Trophoblast cell (in vitro differentiated cells and primary cell): ENCODE measurements at regions not wholly inside any gene's neighbourhood (a gene's known extent, or its start where the extent isn't known, plus 50 kb on each side); places are given as distances from the start of the nearest gene placed in this dataset.

Source experiments
- DNase-seq, 2 donors: peaks; one replicate each; pipeline ENCODE4 v3.0.0-alpha.2; 2016
- H2AFZ ChIP-seq: 2 replicates; pipeline ENCODE4 v1.6.1; 2013; ENCODE audit warnings: low read length, moderate library complexity, mild to moderate bottlenecking; ENCODE audit not compliant: insufficient read depth, poor library complexity
- H2AK5ac ChIP-seq: 2 replicates; pipeline ENCODE4 v1.6.1; 2013; ENCODE audit warnings: mild to moderate bottlenecking, low read length
- H2BK120ac ChIP-seq: 2 replicates; pipeline ENCODE4 v1.6.1; 2013; ENCODE audit warnings: low read length, mild to moderate bottlenecking, moderate library complexity; ENCODE audit not compliant: insufficient read depth, poor library complexity
- H2BK12ac ChIP-seq: 2 replicates; pipeline ENCODE4 v1.6.1; 2013; ENCODE audit warnings: mild to moderate bottlenecking, low read length, moderate library complexity
- H2BK5ac ChIP-seq: 2 replicates; pipeline ENCODE4 v1.6.1; 2013; ENCODE audit warnings: low read length, low read depth, moderate library complexity, mild to moderate bottlenecking; ENCODE audit not compliant: poor library complexity
- H3K14ac ChIP-seq: 2 replicates; pipeline ENCODE4 v1.6.1; 2013; ENCODE audit warnings: mild to moderate bottlenecking, low read length
- H3K18ac ChIP-seq: 2 replicates; pipeline ENCODE4 v1.6.1; 2013; ENCODE audit warnings: mild to moderate bottlenecking, low read length
- H3K23ac ChIP-seq: 2 replicates; pipeline ENCODE4 v1.6.1; 2013; ENCODE audit warnings: low read length
- H3K27ac ChIP-seq: 2 replicates; pipeline ENCODE4 v1.5.1; 2013; ENCODE audit warnings: low read depth, mild to moderate bottlenecking, inconsistent platforms, low read length, moderate library complexity
- H3K27me3 ChIP-seq: 2 replicates; pipeline ENCODE4 v1.6.1; 2013; ENCODE audit warnings: inconsistent platforms, mild to moderate bottlenecking, low read length, moderate library complexity; ENCODE audit not compliant: insufficient read depth
- H3K36me3 ChIP-seq, 2 experiments: 1 replicate in 1 of 2; 2 replicates in 1 of 2; pipeline ENCODE4 v1.6.1; 2013; ENCODE audit warnings: low read length in 2 of 2, mild to moderate bottlenecking in 2 of 2, moderate library complexity in 1 of 2; ENCODE audit not compliant: insufficient read depth in 2 of 2, control insufficient read depth in 1 of 2
- H3K4ac ChIP-seq: 2 replicates; pipeline ENCODE4 v1.6.1; 2013; ENCODE audit warnings: low read depth, mild to moderate bottlenecking, low read length, moderate library complexity
- H3K4me1 ChIP-seq, 2 experiments: 1 replicate in 1 of 2; 2 replicates in 1 of 2; pipeline ENCODE4 v1.6.1; 2013; ENCODE audit warnings: low read length in 2 of 2, mild to moderate bottlenecking in 2 of 2, moderate library complexity in 1 of 2; ENCODE audit not compliant: insufficient read depth in 2 of 2, control insufficient read depth in 1 of 2
- H3K4me2 ChIP-seq: 2 replicates; pipeline ENCODE4 v1.6.1; 2013; ENCODE audit warnings: inconsistent platforms, mild to moderate bottlenecking, low read length, moderate library complexity
- H3K4me3 ChIP-seq: 2 replicates; pipeline ENCODE4 v1.5.1; 2013; ENCODE audit warnings: mild to moderate bottlenecking, low read depth, low read length, inconsistent platforms
- H3K79me1 ChIP-seq: one replicate; pipeline ENCODE4 v1.6.1; 2013; ENCODE audit warnings: low read length
- H3K79me2 ChIP-seq: 2 replicates; pipeline ENCODE4 v1.6.1; 2013; ENCODE audit warnings: low read length, mild to moderate bottlenecking; ENCODE audit not compliant: control insufficient read depth, insufficient read depth, poor library complexity
- H3K9ac ChIP-seq: 2 replicates; pipeline ENCODE4 v1.6.1; 2013; ENCODE audit warnings: mild to moderate bottlenecking, low read length
- H3K9me3 ChIP-seq: 2 replicates; pipeline ENCODE4 v1.6.1; 2013; ENCODE audit warnings: low read depth, mild to moderate bottlenecking, control low read depth, inconsistent platforms, low read length; ENCODE audit not compliant: insufficient read depth
- H4K12ac ChIP-seq: 2 replicates; pipeline ENCODE4 v1.6.1; 2013; ENCODE audit warnings: low read depth, mild to moderate bottlenecking, low read length, moderate library complexity
- H4K8ac ChIP-seq: 2 replicates; pipeline ENCODE4 v1.6.1; 2013; ENCODE audit warnings: low read depth, mild to moderate bottlenecking, low read length, moderate library complexity
- H4K91ac ChIP-seq: one replicate; pipeline ENCODE4 v1.6.1; 2013; ENCODE audit warnings: low read depth, mild to moderate bottlenecking, low read length, moderate library complexity
- WGBS: extraction: QIAGEN DNeasy Blood & Tissue Kit; methylation state at CpG from one replicate; pipeline ENCODE4 v1.1.7; 2013; ENCODE audit warnings: missing lambda C conversion rate; ENCODE audit not compliant: insufficient read length, insufficient coverage; ENCODE audit errors: extremely low coverage; 5-methylcytosine and 5-hydroxymethylcytosine counted together

- Histone ChIP-seq H3K36me3 (no peaks in the 10 kb centered on the region), H3K9ac (no peak overlapping the region), H3K9me3 (peaks cover 4% of the 10 kb centered on the region), H3K4ac (no peak overlapping the region), H3K23ac (no peak overlapping the region), H4K91ac (no peak overlapping the region), H2BK12ac (no peak overlapping the region), H2AFZ (no peak overlapping the region), H3K18ac (no peak overlapping the region), H3K79me2 (no peaks in the 10 kb centered on the region), H3K79me1 (no peaks in the 10 kb centered on the region), H3K4me3 (no peak overlapping the region), H3K4me2 (no peak overlapping the region), H4K8ac (no peak overlapping the region), H3K27me3 (no peaks in the 10 kb centered on the region), H4K12ac (no peak overlapping the region), H3K27ac (no peak overlapping the region), H3K4me1 (peaks cover 2 to 10% of the 10 kb centered on the region in 2 experiments), H2BK5ac (no peak overlapping the region), H3K14ac (no peak overlapping the region), H2BK120ac (no peak overlapping the region), H2AK5ac (no peak overlapping the region)
- WGBS = no CpG with 5 or more reads among the region's 9 CpGs
- DNase-seq = no peak
These were observed 1323.8 kb downstream of the BRD1 start for GRCh38 chr22:48503876-48504275.

DNA sequence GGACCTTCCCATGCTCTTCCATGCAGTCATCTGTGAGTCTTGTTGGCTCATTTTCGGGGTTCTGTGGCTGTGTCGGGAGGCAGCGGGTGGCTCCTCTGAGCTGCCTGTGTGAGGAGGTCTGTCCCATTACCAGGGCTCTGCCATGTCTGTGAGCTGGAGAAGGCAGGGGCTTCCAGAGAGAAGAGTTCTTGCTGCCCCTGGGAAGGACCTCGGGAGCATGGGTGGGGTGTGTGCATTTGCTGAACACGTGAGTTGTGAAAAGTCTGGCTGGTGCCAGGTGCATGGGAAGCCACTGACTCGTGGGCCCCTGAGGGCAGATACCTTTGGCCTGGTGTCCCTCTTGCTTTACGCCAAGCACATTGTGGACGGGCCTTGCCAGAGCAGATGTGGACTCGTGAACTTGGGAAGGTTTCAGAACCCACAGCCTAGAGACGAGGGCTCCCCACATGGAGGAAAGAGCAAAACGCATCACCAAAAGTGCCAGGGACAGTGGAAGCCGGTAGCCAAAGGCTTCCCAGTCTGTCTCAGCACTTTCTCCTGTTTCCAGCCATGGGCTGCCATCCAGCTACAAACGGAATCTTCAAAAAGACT is 1324.5 kb downstream of the BRD1 start:
- no peak overlapping the region for H3K23ac ChIP-seq
- no CpG with 5 or more reads among the region's 13 CpGs for WGBS
- H3K9ac ChIP-seq = no peak overlapping the region
- no peak overlapping the region for H4K91ac ChIP-seq
- H3K27ac ChIP-seq = no peak overlapping the region
- no peaks in the 10 kb centered on the region for H3K36me3 ChIP-seq
- H3K14ac ChIP-seq = no peak overlapping the region
- H3K4me3 ChIP-seq = no peak overlapping the region
- no peak for DNase-seq
- no peak overlapping the region for H2BK120ac ChIP-seq
- no peak overlapping the region for H2AK5ac ChIP-seq
- H4K12ac ChIP-seq = no peak overlapping the region
- H3K27me3 ChIP-seq = no peaks in the 10 kb centered on the region
- H2BK5ac ChIP-seq = no peak overlapping the region
- H2BK12ac ChIP-seq = no peak overlapping the region
- no peak overlapping the region for H2AFZ ChIP-seq
- no peak overlapping the region for H3K4ac ChIP-seq
- no peaks in the 10 kb centered on the region for H3K79me1 ChIP-seq
- H3K79me2 ChIP-seq = no peaks in the 10 kb centered on the region
- peaks cover 4% of the 10 kb centered on the region for H3K9me3 ChIP-seq
- H3K18ac ChIP-seq = no peak overlapping the region
- H3K4me2 ChIP-seq = no peak overlapping the region
- H4K8ac ChIP-seq = no peak overlapping the region
- H3K4me1 ChIP-seq = peaks cover 2 to 10% of the 10 kb centered on the region in 2 experiments

GRCh38 chr22:48501231-48501750 is 1326.4 kb downstream of the BRD1 start:
- no CpG with 5 or more reads among the region's 21 CpGs for WGBS
- no peak for DNase-seq
- Histone ChIP-seq H3K23ac (no peak overlapping the region), H3K9me3 (peaks cover 2% of the 10 kb centered on the region), H2AFZ (no peak overlapping the region), H4K91ac (no peak overlapping the region), H4K8ac (no peak overlapping the region), H3K36me3 (no peaks in the 10 kb centered on the region), H3K9ac (no peak overlapping the region), H2AK5ac (no peak overlapping the region), H2BK120ac (no peak overlapping the region), H3K14ac (no peak overlapping the region), H4K12ac (no peak overlapping the region), H3K4me2 (no peak overlapping the region), H3K27me3 (no peaks in the 10 kb centered on the region), H3K4me3 (no peak overlapping the region), H2BK12ac (no peak overlapping the region), H3K4ac (no peak overlapping the region), H3K79me2 (no peaks in the 10 kb centered on the region), H2BK5ac (no peak overlapping the region), H3K79me1 (no peaks in the 10 kb centered on the region), H3K27ac (no peak overlapping the region), H3K18ac (no peak overlapping the region), H3K4me1 (peaks cover 2 to 10% of the 10 kb centered on the region in 2 experiments)

GRCh38 chr22:48500471-48501230 is 1327.0 kb downstream of the BRD1 start:
- H2BK12ac ChIP-seq = no peak overlapping the region
- H3K4me3 ChIP-seq = no peak overlapping the region
- H2AK5ac ChIP-seq = no peak overlapping the region
- H4K91ac ChIP-seq = no peak overlapping the region
- no peak overlapping the region for H2BK5ac ChIP-seq
- DNase-seq = peak in 1 of 2 donors; percentile 2
- H3K14ac ChIP-seq = no peak overlapping the region
- peaks cover 2% of the 10 kb centered on the region for H3K9me3 ChIP-seq
- no peak overlapping the region for H3K4ac ChIP-seq
- H4K12ac ChIP-seq = no peak overlapping the region
- no peaks in the 10 kb centered on the region for H3K27me3 ChIP-seq
- H2BK120ac ChIP-seq = no peak overlapping the region
- H3K4me1 ChIP-seq = peaks cover 2 to 10% of the 10 kb centered on the region in 2 experiments
- no peak overlapping the region for H3K18ac ChIP-seq
- no peak overlapping the region for H2AFZ ChIP-seq
- no peaks in the 10 kb centered on the region for H3K79me2 ChIP-seq
- H4K8ac ChIP-seq = no peak overlapping the region
- H3K9ac ChIP-seq = no peak overlapping the region
- H3K36me3 ChIP-seq = no peaks in the 10 kb centered on the region
- no peak overlapping the region for H3K23ac ChIP-seq
- H3K27ac ChIP-seq = no peak overlapping the region
- H3K4me2 ChIP-seq = no peak overlapping the region
- WGBS = no CpG with 5 or more reads among the region's 31 CpGs
- no peaks in the 10 kb centered on the region for H3K79me1 ChIP-seq
